ENCODE measurements at regions not wholly inside any gene's neighbourhood (a gene's known extent, or its start where the extent isn't known, plus 50 kb on each side); places are given as distances from the start of the nearest gene placed in this dataset.

DNA sequence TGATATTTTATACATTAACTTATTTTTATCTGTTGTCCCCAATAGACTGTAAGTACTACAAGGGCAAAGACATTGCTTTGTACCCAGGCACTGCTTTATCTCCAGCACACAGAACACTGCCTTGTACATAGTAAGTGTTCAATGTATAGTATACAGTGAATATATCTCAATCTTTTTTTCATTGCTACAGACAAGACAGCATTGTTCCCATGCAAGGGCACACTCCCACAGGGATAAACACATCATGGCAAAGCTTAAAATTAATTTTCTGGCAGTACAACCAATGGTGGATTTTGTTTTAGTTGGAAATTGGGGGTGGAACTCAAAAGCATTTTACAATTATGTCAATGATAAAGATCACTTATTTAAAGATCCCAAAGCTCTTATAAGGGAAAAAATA lies 112.3 kb upstream of the EEA1 start:
- Histone ChIP-seq H3F3A (ENCODE audit: insufficient read depth, low read length, poor library complexity, severe bottlenecking) (no peaks in the 10 kb centered on the region), H4K20me1 (ENCODE audit: insufficient read depth) (no peaks in the 10 kb centered on the region), H3K36me3 (ENCODE audit: insufficient read depth, low read length) (no peaks in the 10 kb centered on the region), H3K9me3 (ENCODE audit: low read length) (no peaks in the 10 kb centered on the region), H3K27ac (ENCODE audit: low read length) (no peak overlapping the region), H3K9ac (ENCODE audit: low read length) (no peak overlapping the region), H3K27me3 (ENCODE audit: insufficient read depth, low read depth, low read length) (no peaks in the 10 kb centered on the region), H3K9me2 (ENCODE audit: insufficient read depth, low read length) (no peaks in the 10 kb centered on the region), H3K4me2 (ENCODE audit: low read length) (no peak overlapping the region), H3K79me2 (replicated peaks; ENCODE audit: insufficient read depth, low read length) (no peaks in the 10 kb centered on the region), H2AFZ (ENCODE audit: low read depth, low read length) (no peak overlapping the region), H3K4me3 (ENCODE audit: low read length) (no peak overlapping the region)
- TF ChIP-seq MXI1 (conservative IDR thresholded peaks at IDR 0.05; ENCODE audit: poor library complexity, severe bottlenecking): no peak
- TF ChIP-seq EP300 (conservative IDR thresholded peaks at IDR 0.05; ENCODE audit: poor library complexity, severe bottlenecking): no peak
- TF ChIP-seq RAD21 (conservative IDR thresholded peaks at IDR 0.05): no peak
- TF ChIP-seq POLR2AphosphoS5 (IDR thresholded peaks at IDR 0.05): no peak
- no peak for TF ChIP-seq SMC3 (conservative IDR thresholded peaks at IDR 0.05; ENCODE audit: poor library complexity)
- TF ChIP-seq, protein P1, sequence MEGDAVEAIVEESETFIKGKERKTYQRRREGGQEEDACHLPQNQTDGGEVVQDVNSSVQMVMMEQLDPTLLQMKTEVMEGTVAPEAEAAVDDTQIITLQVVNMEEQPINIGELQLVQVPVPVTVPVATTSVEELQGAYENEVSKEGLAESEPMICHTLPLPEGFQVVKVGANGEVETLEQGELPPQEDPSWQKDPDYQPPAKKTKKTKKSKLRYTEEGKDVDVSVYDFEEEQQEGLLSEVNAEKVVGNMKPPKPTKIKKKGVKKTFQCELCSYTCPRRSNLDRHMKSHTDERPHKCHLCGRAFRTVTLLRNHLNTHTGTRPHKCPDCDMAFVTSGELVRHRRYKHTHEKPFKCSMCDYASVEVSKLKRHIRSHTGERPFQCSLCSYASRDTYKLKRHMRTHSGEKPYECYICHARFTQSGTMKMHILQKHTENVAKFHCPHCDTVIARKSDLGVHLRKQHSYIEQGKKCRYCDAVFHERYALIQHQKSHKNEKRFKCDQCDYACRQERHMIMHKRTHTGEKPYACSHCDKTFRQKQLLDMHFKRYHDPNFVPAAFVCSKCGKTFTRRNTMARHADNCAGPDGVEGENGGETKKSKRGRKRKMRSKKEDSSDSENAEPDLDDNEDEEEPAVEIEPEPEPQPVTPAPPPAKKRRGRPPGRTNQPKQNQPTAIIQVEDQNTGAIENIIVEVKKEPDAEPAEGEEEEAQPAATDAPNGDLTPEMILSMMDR (IDR thresholded peaks at IDR 0.05; ENCODE audit: poor library complexity, severe bottlenecking): no peak
- TF ChIP-seq, protein P2, sequence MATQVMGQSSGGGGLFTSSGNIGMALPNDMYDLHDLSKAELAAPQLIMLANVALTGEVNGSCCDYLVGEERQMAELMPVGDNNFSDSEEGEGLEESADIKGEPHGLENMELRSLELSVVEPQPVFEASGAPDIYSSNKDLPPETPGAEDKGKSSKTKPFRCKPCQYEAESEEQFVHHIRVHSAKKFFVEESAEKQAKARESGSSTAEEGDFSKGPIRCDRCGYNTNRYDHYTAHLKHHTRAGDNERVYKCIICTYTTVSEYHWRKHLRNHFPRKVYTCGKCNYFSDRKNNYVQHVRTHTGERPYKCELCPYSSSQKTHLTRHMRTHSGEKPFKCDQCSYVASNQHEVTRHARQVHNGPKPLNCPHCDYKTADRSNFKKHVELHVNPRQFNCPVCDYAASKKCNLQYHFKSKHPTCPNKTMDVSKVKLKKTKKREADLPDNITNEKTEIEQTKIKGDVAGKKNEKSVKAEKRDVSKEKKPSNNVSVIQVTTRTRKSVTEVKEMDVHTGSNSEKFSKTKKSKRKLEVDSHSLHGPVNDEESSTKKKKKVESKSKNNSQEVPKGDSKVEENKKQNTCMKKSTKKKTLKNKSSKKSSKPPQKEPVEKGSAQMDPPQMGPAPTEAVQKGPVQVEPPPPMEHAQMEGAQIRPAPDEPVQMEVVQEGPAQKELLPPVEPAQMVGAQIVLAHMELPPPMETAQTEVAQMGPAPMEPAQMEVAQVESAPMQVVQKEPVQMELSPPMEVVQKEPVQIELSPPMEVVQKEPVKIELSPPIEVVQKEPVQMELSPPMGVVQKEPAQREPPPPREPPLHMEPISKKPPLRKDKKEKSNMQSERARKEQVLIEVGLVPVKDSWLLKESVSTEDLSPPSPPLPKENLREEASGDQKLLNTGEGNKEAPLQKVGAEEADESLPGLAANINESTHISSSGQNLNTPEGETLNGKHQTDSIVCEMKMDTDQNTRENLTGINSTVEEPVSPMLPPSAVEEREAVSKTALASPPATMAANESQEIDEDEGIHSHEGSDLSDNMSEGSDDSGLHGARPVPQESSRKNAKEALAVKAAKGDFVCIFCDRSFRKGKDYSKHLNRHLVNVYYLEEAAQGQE (IDR thresholded peaks at IDR 0.05; ENCODE audit: borderline replicate concordance): no peak
- TF ChIP-seq EZH2 (IDR thresholded peaks at IDR 0.05; ENCODE audit: borderline replicate concordance, insufficient read depth, low read length, poor library complexity, severe bottlenecking): no peak
- TF ChIP-seq TAF1 (IDR thresholded peaks at IDR 0.05; ENCODE audit: low read depth): no peak

DNA sequence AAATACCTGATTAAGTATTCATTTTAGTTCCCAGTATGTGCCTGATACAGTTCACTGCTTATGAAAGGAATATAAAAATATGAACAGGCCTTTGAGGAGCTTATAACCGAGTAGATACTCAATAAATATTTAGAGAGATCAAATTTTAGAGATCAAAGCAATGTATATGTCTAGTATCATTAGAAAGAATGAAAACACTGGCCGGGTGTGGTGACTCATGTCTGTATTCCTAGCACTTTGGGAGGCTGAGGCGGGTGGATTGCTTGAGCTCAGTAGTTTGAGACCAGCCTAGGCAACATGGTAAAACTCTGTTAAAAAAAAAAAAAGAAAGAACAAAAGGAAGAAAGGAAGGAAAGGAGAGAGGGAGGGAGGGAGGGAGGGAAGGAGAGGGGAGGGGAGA lies 113.2 kb upstream of the EEA1 start:
- no peaks in the 10 kb centered on the region for H4K20me1 ChIP-seq (ENCODE audit: insufficient read depth)
- H3K9me3 ChIP-seq (ENCODE audit: low read length): no peaks in the 10 kb centered on the region
- H3F3A ChIP-seq (ENCODE audit: insufficient read depth, low read length, poor library complexity, severe bottlenecking): no peaks in the 10 kb centered on the region
- no peaks in the 10 kb centered on the region for H3K36me3 ChIP-seq (ENCODE audit: insufficient read depth, low read length)
- H3K4me3 ChIP-seq (ENCODE audit: low read length): no peak overlapping the region
- H3K79me2 ChIP-seq (replicated peaks; ENCODE audit: insufficient read depth, low read length): no peaks in the 10 kb centered on the region
- no peak overlapping the region for H3K27ac ChIP-seq (ENCODE audit: low read length)
- TF ChIP-seq EP300 (conservative IDR thresholded peaks at IDR 0.05; ENCODE audit: poor library complexity, severe bottlenecking) (no peak), TAF1 (IDR thresholded peaks at IDR 0.05; ENCODE audit: low read depth) (no peak), RAD21 (conservative IDR thresholded peaks at IDR 0.05) (no peak), POLR2AphosphoS5 (IDR thresholded peaks at IDR 0.05) (no peak), EZH2 (IDR thresholded peaks at IDR 0.05; ENCODE audit: borderline replicate concordance, insufficient read depth, low read length, poor library complexity, severe bottlenecking) (no peak), SMC3 (conservative IDR thresholded peaks at IDR 0.05; ENCODE audit: poor library complexity) (no peak), MXI1 (conservative IDR thresholded peaks at IDR 0.05; ENCODE audit: poor library complexity, severe bottlenecking) (no peak)
- TF ChIP-seq, protein P2 (IDR thresholded peaks at IDR 0.05; ENCODE audit: borderline replicate concordance): no peak
- TF ChIP-seq, protein P1 (IDR thresholded peaks at IDR 0.05; ENCODE audit: poor library complexity, severe bottlenecking): no peak
- no peak overlapping the region for H3K9ac ChIP-seq (ENCODE audit: low read length)
- H2AFZ ChIP-seq (ENCODE audit: low read depth, low read length): no peak overlapping the region
- H3K9me2 ChIP-seq (ENCODE audit: insufficient read depth, low read length): no peaks in the 10 kb centered on the region
- H3K4me2 ChIP-seq (ENCODE audit: low read length): no peak overlapping the region
- H3K27me3 ChIP-seq (ENCODE audit: insufficient read depth, low read depth, low read length): no peaks in the 10 kb centered on the region

Measured in neural cell (in vitro differentiated cells).